PC-9 (cell line): ENCODE measurements at regions not wholly inside any gene's neighbourhood (a gene's known extent, or its start where the extent isn't known, plus 50 kb on each side); places are given as distances from the start of the nearest gene placed in this dataset.

ENCODE experiments used
- EZH2 ChIP-seq: fragments of 200-600 bp; sonication (generic); IDR thresholded peaks from 2 replicates; pipeline ENCODE4 v1.8.0; 2017; ENCODE audit warnings: antibody characterized with exemption, low read depth
- TF ChIP-seq, protein P1 (sequence below): fragments of 200-600 bp; sonication (generic); conservative IDR thresholded peaks from 2 replicates; pipeline ENCODE4 v1.6.1; 2017; ENCODE audit warnings: mixed run types, antibody characterized with exemption, mild to moderate bottlenecking, moderate library complexity

DNA sequence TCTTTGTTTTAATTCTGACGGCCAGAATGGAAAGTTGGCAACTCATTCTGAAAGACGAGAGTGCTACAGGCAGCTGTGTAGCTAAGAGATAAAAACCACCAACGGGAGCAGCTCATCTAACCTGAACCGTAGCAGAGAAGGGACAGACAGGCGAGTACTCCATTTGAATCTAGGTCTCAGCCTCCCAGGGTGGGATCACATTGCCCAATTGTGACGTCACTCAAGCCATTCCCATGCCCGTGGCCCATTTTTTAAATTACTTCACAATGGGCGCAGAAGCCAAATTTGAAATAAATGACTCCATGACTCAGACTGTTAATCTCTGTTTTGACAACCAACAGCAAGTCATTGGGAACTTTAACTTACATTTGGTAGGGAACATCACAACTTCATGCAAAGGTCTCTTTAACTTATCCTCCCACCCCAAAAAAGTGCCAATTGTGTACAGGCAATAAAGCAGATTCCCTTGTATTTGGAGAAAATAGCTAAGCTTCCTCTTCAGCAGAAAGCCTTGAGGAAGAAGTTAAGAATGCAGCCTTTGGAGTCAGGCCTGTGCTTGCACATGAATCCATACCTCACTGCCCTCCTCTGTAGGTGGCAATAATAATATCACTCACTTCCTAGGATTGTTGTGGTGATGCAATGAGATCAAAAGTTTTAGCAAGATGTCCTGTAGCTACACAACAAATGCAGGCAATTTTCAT lies 93.2 kb upstream of the KIF5B start:
- TF ChIP-seq EZH2: no peak
- TF ChIP-seq, protein P1, sequence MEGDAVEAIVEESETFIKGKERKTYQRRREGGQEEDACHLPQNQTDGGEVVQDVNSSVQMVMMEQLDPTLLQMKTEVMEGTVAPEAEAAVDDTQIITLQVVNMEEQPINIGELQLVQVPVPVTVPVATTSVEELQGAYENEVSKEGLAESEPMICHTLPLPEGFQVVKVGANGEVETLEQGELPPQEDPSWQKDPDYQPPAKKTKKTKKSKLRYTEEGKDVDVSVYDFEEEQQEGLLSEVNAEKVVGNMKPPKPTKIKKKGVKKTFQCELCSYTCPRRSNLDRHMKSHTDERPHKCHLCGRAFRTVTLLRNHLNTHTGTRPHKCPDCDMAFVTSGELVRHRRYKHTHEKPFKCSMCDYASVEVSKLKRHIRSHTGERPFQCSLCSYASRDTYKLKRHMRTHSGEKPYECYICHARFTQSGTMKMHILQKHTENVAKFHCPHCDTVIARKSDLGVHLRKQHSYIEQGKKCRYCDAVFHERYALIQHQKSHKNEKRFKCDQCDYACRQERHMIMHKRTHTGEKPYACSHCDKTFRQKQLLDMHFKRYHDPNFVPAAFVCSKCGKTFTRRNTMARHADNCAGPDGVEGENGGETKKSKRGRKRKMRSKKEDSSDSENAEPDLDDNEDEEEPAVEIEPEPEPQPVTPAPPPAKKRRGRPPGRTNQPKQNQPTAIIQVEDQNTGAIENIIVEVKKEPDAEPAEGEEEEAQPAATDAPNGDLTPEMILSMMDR: no peak
